HG02885 (cell line): ENCODE measurements at regions not wholly inside any gene's neighbourhood (a gene's known extent, or its start where the extent isn't known, plus 50 kb on each side); places are given as distances from the start of the nearest gene placed in this dataset.
A peak's percentile ranks its signal among the peaks of the same experiment; 100 is the strongest.

Experiments used
- ATAC-seq: cut with Tn5 transposase; IDR thresholded peaks from one replicate; pipeline ENCODE4 v1.9.1; 2021; ENCODE audit warnings: mild to moderate bottlenecking; ENCODE audit not compliant: unreplicated experiment, poor library complexity

- ATAC-seq, result no peak
These were observed 207.2 kb upstream of the RFX3 start for GRCh38 chr9:3733039-3733408.

DNA sequence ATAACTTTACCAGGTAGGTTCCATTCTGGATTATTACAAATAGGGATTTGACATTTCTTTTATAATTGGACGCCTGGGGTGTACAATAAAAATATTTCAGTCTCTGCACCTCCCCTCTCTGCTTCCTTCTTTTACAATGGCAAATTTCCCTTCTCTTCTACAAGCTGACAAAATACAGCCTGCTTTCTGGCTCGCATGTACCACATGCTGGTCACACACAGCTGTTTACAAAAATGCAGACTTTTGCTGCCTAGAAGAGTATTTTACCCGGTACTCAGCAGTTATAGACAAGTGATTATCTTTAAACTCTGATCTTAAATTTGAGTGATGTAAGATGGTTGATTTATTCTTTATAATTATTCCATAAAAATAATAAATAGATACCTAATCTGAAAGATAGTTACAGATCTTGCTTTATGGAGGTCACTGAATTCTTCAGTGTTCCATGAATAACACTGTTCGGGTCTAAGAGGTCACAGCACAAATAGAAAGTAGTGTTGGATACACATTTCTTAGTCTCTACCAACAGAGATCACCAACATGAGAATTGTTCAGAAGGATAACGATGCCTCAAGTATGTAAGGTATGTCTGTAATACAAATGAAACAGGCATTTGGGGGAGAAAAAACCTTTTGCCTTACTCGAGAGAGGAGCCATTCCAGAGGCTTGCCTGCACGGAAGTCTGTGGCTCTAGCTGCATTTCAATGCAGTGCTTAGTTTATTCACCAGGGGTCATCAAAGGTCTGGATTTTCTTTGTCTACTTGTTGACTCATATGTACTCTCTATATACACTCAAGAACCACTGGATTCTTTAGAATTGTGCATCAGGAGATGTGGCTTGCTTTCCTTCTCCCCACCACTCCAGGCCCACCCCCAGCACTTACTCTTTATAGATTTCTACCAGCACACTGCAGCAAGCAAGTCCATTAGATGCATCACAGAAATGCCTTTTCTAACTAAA, 206.6 kb upstream of the RFX3 start:
- ATAC-seq, result peak; percentile 90

GRCh38 chr9:3730511-3730922, 204.7 kb upstream of the RFX3 start:
- peak; percentile 65 for ATAC-seq

- no peak for ATAC-seq
These were observed 195.3 kb upstream of the RFX3 start for GRCh38 chr9:3721096-3721495.

DNA sequence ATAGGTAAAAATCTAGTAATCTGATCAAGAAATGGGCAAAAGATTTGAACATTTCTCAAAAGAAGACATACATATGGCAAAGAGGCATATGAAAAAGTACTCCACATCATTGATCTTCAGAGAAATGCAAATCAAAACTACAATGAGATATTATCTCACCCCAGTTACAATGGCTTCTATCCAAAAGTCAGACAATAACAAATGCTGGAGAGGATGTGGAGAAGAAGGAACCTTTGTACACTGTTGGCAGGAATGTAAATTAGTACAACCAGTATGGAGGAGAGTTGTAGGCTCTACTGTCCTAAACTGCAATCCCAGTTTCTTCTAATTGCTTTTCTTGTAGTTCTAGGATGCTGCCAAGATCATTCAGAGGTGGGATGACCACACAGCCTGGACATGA, 193.5 kb upstream of the RFX3 start:
- no peak for ATAC-seq

DNA sequence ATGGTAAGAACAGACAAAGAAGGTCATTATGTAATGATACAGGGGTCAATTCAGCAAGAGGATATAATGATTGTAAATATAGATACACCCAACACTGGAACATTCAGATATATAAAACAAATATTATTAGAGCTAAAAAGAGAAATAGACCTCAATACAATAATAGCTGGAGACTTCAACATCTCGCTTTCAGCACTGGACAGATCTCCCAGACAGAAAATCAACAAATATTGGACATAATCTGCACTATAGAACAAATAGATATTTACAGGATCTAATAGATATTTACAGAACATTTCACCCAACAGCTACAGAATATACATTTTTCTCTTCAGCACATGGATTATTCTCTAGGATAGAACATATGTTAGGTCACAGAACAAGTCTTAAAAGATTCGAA, 190.6 kb upstream of the RFX3 start:
- ATAC-seq, result no peak

DNA sequence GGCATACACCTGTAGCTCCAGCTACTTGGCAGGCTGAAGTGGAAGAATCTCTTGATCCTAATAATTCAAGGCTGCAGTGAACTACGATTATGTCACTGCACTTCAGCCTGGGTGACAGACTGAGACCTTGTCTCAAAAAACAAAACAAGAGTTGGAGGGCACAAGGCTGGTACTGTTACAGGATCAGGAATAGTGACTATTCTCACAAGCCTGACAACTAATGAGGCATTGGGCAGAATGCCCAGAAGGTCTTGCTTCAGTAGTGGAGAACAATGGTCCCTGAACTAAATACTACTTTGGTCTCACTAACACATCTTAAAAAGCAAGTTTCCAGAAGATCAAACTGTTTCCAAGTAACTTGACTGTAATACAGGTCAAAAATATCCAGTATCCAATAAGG, 182.9 kb upstream of the RFX3 start:
- no peak for ATAC-seq

DNA sequence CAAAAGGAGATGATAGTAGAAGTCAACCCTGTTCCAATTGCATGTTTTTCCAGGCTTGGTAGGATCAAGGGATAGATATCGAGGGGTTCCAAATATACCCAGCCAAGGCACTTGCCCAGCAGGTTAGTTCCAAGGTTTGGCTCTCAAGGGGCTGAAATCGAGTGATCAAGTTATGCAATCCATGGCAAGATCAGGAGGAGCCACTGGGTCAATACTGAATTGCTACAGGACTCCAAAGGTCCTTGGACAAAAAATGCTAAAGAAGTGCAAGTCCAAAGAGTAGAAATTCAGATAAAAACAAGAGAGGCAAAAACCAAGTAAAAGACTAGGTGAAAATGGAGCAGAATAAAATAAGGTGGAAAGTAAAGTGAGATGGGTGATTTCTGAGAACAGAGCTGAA, 179.1 kb upstream of the RFX3 start:
- ATAC-seq, result no peak

- no peak for ATAC-seq
These were observed 175.0 kb upstream of the RFX3 start for GRCh38 chr9:3700772-3701171.

- no peak for ATAC-seq
These were observed 174.1 kb upstream of the RFX3 start for GRCh38 chr9:3699883-3700282.

GRCh38 chr9:3698531-3698930, 172.7 kb upstream of the RFX3 start:
- ATAC-seq, result no peak

DNA sequence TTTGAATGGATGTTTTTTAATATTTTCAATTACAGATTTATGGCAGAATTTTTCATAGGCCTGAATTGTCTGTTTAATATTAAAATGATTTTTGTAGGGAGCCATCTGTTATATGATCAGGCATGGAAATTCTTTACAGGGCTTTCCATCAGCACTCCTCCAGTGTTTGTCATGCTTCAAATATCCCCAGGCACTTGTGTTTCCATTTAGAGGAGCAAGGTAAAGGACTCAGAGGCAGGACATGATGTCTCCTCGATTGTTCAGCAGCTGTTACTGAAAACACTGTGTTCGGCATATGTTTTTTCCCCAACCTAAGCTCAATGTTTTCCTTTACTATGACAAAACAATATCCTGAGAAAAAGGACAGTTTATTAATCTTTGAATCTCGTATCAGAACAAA, 172.3 kb upstream of the RFX3 start:
- no peak for ATAC-seq

GRCh38 chr9:3696368-3696767, 170.6 kb upstream of the RFX3 start:
- no peak for ATAC-seq

- no peak for ATAC-seq
These were observed 166.8 kb upstream of the RFX3 start for GRCh38 chr9:3692606-3693005.

GRCh38 chr9:3689555-3689954, 163.8 kb upstream of the RFX3 start:
- no peak for ATAC-seq

GRCh38 chr9:3687145-3687544, 161.3 kb upstream of the RFX3 start:
- no peak for ATAC-seq

DNA sequence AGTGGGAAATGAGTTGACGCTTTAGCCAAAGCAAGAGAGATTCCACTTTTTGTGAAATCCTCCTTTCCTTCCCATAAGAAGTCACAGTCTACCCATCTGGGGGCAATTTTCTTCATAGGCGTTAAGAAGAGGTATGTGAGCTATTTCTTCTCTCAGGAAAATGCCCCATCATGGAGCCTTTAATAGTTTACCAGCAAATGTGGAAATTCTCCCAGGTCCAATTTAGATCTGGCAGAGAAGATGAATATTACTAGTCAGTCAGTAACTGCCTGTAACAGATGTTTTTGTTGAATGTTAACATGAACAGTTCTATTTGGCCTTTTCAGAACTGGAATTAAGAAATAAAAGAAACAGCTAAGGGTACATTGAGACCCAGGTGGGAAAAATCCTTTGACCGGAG, 156.4 kb upstream of the RFX3 start:
- ATAC-seq, result no peak

- ATAC-seq, result no peak
These were observed 151.7 kb upstream of the RFX3 start for GRCh38 chr9:3677541-3677940.

DNA sequence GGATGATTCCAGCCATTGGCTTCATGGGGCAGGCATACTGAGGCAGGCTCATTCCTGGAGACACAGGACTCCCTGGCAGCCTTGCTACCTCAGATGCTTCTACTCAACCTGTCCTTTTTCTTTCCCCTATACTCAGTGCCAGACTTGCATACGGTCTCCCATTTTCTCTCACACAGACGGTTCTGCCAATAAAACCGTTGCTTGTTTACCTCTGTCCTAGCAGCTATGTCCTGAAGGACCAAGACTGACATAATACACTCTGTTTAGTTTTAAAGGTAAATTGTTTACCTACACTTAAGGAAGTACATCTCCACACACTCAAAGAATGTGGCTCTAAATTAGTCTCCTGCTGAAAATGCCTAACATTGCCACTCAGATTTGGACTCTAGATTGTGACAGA, 151.0 kb upstream of the RFX3 start:
- ATAC-seq, result no peak

DNA sequence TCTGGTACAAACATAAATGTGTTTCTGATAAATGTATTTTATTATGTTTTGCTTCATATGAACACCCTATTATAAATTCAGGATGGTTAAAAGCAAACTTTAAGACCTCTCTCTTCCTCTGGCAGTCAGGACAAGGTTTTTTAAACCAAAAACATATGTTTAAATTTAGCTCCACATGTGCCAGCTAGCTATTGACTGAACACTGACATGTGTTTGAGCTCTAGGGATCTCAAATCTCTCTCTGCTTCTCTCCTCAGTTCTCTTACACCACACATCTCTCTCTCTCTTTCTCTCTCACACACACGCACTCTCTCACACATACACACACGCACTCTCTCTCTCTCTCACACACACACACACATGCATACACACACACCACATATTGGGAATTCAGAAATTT, 150.1 kb upstream of the RFX3 start:
- no peak for ATAC-seq

DNA sequence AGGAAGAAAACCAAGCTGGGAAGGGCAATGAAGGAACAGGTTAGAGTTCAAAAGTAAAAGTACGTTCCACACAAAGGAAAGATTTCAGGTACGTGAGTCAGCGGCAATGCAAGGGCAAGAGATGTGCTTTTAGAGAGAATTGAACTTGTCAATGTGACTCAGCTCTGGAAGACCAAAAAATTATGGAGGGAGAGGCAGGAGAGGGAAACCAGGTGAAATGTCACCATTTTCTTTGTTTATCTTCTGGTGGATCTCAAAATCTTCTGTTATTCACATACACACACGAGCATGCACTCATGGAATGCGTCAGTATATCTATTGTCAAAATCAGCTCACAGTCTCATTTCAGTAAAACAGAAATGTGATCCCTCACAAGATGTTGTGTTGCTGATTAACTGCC, 148.8 kb upstream of the RFX3 start:
- no peak for ATAC-seq

DNA sequence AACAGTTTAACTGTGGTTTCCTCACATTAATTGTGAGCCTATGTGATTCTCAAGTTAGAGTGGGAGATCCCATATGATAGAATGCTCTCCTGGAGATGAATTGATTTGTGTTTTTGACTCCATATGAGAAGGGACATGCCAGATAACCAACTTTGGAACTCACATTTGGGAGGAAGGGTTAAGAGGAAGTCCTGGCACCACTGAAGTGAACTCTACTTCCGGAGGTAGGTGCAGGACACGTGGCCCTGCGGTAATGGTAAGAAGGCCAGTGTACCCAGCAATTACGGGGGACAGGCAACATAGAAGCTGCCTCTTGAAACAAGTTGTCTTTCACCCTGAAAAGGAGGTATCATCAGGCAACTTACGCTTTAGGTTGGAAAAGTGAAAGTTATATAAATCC, 146.6 kb upstream of the RFX3 start:
- ATAC-seq, result no peak
